HG02642 (cell line): ENCODE measurements at regions not wholly inside any gene's neighbourhood (a gene's known extent, or its start where the extent isn't known, plus 50 kb on each side); places are given as distances from the start of the nearest gene placed in this dataset.
A peak's percentile ranks its signal among the peaks of the same experiment; 100 is the strongest.

Experiments
- ATAC-seq: cut with Tn5 transposase; IDR thresholded peaks from one replicate; pipeline ENCODE4 v1.9.1; 2021; ENCODE audit warnings: mild to moderate bottlenecking; ENCODE audit not compliant: unreplicated experiment, poor library complexity

- no peak for ATAC-seq
Observed at GRCh38 chr4:81663368-81663767, 191.7 kb upstream of the RASGEF1B start.

GRCh38 chr4:81659051-81659450 lies 187.3 kb upstream of the RASGEF1B start:
- ATAC-seq, result no peak

- ATAC-seq, result no peak
Observed at GRCh38 chr4:81652069-81652478, 180.4 kb upstream of the RASGEF1B start.

- no peak for ATAC-seq
Observed at GRCh38 chr4:81651243-81651899, 179.7 kb upstream of the RASGEF1B start.

GRCh38 chr4:81650606-81651242 lies 179.0 kb upstream of the RASGEF1B start:
- ATAC-seq, result no peak

GRCh38 chr4:81648576-81649275 lies 177.0 kb upstream of the RASGEF1B start:
- peak; percentile 98 for ATAC-seq

- no peak for ATAC-seq
Observed at GRCh38 chr4:81647388-81647787, 175.7 kb upstream of the RASGEF1B start.

- ATAC-seq, result no peak
Observed at GRCh38 chr4:81642543-81642942, 170.8 kb upstream of the RASGEF1B start.

GRCh38 chr4:81639248-81639647 lies 167.5 kb upstream of the RASGEF1B start:
- ATAC-seq, result no peak

GRCh38 chr4:81638698-81639097 lies 167.0 kb upstream of the RASGEF1B start:
- no peak for ATAC-seq

- ATAC-seq, result peak; percentile 90
Observed at GRCh38 chr4:81635739-81636138, 164.0 kb upstream of the RASGEF1B start.

GRCh38 chr4:81634766-81635549 lies 163.3 kb upstream of the RASGEF1B start:
- ATAC-seq, result no peak

- ATAC-seq, result no peak
Observed at GRCh38 chr4:81634165-81634564, 162.5 kb upstream of the RASGEF1B start.

GRCh38 chr4:81632581-81633299 lies 161.0 kb upstream of the RASGEF1B start:
- no peak for ATAC-seq

- no peak for ATAC-seq
Observed at GRCh38 chr4:81631958-81632441, 160.3 kb upstream of the RASGEF1B start.

- no peak for ATAC-seq
Observed at GRCh38 chr4:81629366-81629765, 157.7 kb upstream of the RASGEF1B start.

- no peak for ATAC-seq
Observed at GRCh38 chr4:81628489-81628888, 156.8 kb upstream of the RASGEF1B start.

GRCh38 chr4:81627590-81627989 lies 155.9 kb upstream of the RASGEF1B start:
- no peak for ATAC-seq

GRCh38 chr4:81626851-81627250 lies 155.1 kb upstream of the RASGEF1B start:
- ATAC-seq, result no peak
